ENCODE measurements at regions not wholly inside any gene's neighbourhood (a gene's known extent, or its start where the extent isn't known, plus 50 kb on each side); places are given as distances from the start of the nearest gene placed in this dataset.

- H3K9me2 ChIP-seq (ENCODE audit: insufficient read depth): no peaks in the 10 kb centered on the region
- ChIA-PET CTCF (no interaction called here), POLR2A (ENCODE audit: unreplicated experiment) (no interaction called here)
- peaks cover 8% of the 10 kb centered on the region; the same call in 1 of the 2 replicates for H3K79me2 ChIP-seq (ENCODE audit: low read depth)
- H3F3A ChIP-seq (ENCODE audit: insufficient read depth, low read depth): peaks cover 33% of the 10 kb centered on the region
- peak overlapping the region; percentile 56 for H3K4me2 ChIP-seq
- BruUV-seq (replicated peaks): no TSS peak
- H3K4me3 ChIP-seq: no peak overlapping the region
- no peak overlapping the region for H2AFZ ChIP-seq
- peaks cover 27% of the 10 kb centered on the region for H3K4me1 ChIP-seq (replicated peaks; ENCODE audit: insufficient read depth)
- no peak for TF ChIP-seq EZH2 (IDR thresholded peaks at IDR 0.05; ENCODE audit: low read depth)
- TF ChIP-seq, protein P1, sequence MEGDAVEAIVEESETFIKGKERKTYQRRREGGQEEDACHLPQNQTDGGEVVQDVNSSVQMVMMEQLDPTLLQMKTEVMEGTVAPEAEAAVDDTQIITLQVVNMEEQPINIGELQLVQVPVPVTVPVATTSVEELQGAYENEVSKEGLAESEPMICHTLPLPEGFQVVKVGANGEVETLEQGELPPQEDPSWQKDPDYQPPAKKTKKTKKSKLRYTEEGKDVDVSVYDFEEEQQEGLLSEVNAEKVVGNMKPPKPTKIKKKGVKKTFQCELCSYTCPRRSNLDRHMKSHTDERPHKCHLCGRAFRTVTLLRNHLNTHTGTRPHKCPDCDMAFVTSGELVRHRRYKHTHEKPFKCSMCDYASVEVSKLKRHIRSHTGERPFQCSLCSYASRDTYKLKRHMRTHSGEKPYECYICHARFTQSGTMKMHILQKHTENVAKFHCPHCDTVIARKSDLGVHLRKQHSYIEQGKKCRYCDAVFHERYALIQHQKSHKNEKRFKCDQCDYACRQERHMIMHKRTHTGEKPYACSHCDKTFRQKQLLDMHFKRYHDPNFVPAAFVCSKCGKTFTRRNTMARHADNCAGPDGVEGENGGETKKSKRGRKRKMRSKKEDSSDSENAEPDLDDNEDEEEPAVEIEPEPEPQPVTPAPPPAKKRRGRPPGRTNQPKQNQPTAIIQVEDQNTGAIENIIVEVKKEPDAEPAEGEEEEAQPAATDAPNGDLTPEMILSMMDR (conservative IDR thresholded peaks at IDR 0.05): no peak
- H4K20me1 ChIP-seq (ENCODE audit: insufficient read depth): 0 out of 2 replicates have a peak, but pooled peaks cover 3% of the 10 kb centered on the region
- intact Hi-C loops (cut with micrococcal nuclease; ENCODE audit: unreplicated experiment): loop anchor here (1.0 to 5.0 kb wide), 2 partner anchors 17 to 325 kb away; partner anchors contain the start of gene SIPA1L1
- peak overlapping the region; percentile 40 for H3K27ac ChIP-seq
- no peaks in the 10 kb centered on the region for H3K27me3 ChIP-seq (ENCODE audit: insufficient read depth, low read depth)
- H3K36me3 ChIP-seq (ENCODE audit: low read depth): peaks cover 14% of the 10 kb centered on the region; the same call in 1 of the 2 replicates
- peaks cover 11% of the 10 kb centered on the region for H3K9me3 ChIP-seq (ENCODE audit: insufficient read depth, low read depth)
- DNase-seq: peak; percentile 34 to 91
These were observed 285.0 kb upstream of the RGS6 start for GRCh38 chr14:71647086-71647784.

DNA sequence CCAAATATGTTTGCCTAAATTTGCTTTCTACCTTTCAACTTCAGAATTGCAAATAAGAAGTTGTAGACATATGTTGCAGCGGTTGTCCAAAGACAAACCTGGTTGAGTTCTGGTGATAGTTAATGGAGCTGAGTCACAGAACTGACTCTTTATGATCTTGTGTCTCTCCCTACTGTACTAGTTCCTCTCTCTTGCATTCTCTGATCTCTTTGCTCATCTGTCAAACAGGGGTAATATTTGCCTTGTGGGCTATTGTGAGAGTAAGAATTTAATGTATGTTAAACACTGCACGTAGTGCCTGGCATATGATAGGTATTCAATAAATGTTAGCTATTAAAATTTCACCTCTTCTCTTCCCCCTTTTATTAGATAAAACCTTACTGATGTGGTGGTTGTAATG, 283.5 kb upstream of the RGS6 start:
- no peaks in the 10 kb centered on the region for H3K9me2 ChIP-seq (ENCODE audit: insufficient read depth)
- no peak overlapping the region for H3K4me3 ChIP-seq
- H4K20me1 ChIP-seq (ENCODE audit: insufficient read depth): 0 out of 2 replicates have a peak, but pooled peaks cover 3% of the 10 kb centered on the region
- intact Hi-C loops (cut with micrococcal nuclease; ENCODE audit: unreplicated experiment): loop anchor here (5.0 kb wide), 1 partner anchor 326 kb away; the partner anchor contains the start of gene SIPA1L1
- H3K4me1 ChIP-seq (replicated peaks; ENCODE audit: insufficient read depth): peaks cover 27% of the 10 kb centered on the region
- H3K79me2 ChIP-seq (ENCODE audit: low read depth): peaks cover 8% of the 10 kb centered on the region; the same call in 1 of the 2 replicates
- DNase-seq: no peak
- peaks cover 20% of the 10 kb centered on the region; the same call in 1 of the 2 replicates for H3K36me3 ChIP-seq (ENCODE audit: low read depth)
- H3K9me3 ChIP-seq (ENCODE audit: insufficient read depth, low read depth): peaks cover 11% of the 10 kb centered on the region; the same call in 1 of the 2 replicates
- H3K4me2 ChIP-seq: no peak overlapping the region
- POLR2A ChIA-PET (ENCODE audit: unreplicated experiment): no interaction called here
- no peaks in the 10 kb centered on the region for H3K27me3 ChIP-seq (ENCODE audit: insufficient read depth, low read depth)
- TF ChIP-seq, protein P1 (conservative IDR thresholded peaks at IDR 0.05): no peak
- TF ChIP-seq EZH2 (IDR thresholded peaks at IDR 0.05; ENCODE audit: low read depth): no peak
- no TSS peak for BruUV-seq (replicated peaks)
- no peak overlapping the region for H3K27ac ChIP-seq
- peaks cover 38% of the 10 kb centered on the region for H3F3A ChIP-seq (ENCODE audit: insufficient read depth, low read depth)
- no peak overlapping the region for H2AFZ ChIP-seq
- CTCF ChIA-PET: interaction anchor here (0.7 kb wide), 1 partner anchor 10 kb away, joined by 3 read pairs; no protein-coding TSS in a partner anchor

DNA sequence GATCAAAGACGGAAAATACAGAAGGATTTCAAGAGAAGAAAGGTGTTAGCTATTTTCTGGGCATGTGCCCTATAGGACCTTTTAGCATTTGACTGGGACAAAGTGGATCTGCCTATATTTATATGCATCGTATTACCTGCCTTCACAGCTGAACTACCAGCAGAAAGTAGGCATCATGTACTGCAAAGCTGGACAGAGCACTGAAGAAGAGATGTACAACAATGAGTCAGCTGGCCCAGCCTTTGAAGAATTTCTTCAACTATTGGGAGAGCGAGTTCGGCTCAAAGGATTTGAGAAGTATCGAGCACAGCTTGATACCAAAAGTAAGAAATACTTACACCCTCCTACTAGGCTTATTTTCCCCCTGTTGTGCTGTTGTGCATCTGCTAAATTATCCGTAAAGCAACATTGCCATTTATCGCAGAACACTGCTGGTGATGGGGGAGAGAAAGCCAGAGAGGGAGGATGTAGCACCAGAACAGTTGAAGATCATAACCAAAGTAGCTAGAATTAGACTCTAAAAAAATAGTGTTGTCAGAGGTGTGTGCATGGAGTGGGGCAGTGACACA, 282.0 kb upstream of the RGS6 start:
- H4K20me1 ChIP-seq (ENCODE audit: insufficient read depth): 0 out of 2 replicates have a peak, but pooled peaks cover 3% of the 10 kb centered on the region
- peaks cover 8% of the 10 kb centered on the region; the same call in 1 of the 2 replicates for H3K79me2 ChIP-seq (ENCODE audit: low read depth)
- no peak overlapping the region for H3K27ac ChIP-seq
- H2AFZ ChIP-seq: no peak overlapping the region
- intact Hi-C loops (cut with micrococcal nuclease; ENCODE audit: unreplicated experiment): no loop called here
- TF ChIP-seq EZH2 (IDR thresholded peaks at IDR 0.05; ENCODE audit: low read depth): no peak
- TF ChIP-seq, protein P1 (conservative IDR thresholded peaks at IDR 0.05): no peak
- ChIA-PET POLR2A (ENCODE audit: unreplicated experiment) (no interaction called here), CTCF (no interaction called here)
- H3K4me1 ChIP-seq (replicated peaks; ENCODE audit: insufficient read depth): peaks cover 27% of the 10 kb centered on the region
- H3K9me3 ChIP-seq (ENCODE audit: insufficient read depth, low read depth): peaks cover 6% of the 10 kb centered on the region; the same call in 1 of the 2 replicates
- no peak for DNase-seq
- BruUV-seq (replicated peaks): no TSS peak
- no peak overlapping the region for H3K4me3 ChIP-seq
- peaks cover 20% of the 10 kb centered on the region; the same call in 1 of the 2 replicates for H3K36me3 ChIP-seq (ENCODE audit: low read depth)
- no peaks in the 10 kb centered on the region for H3K27me3 ChIP-seq (ENCODE audit: insufficient read depth, low read depth)
- H3K4me2 ChIP-seq: no peak overlapping the region
- no peaks in the 10 kb centered on the region for H3K9me2 ChIP-seq (ENCODE audit: insufficient read depth)
- peaks cover 37% of the 10 kb centered on the region for H3F3A ChIP-seq (ENCODE audit: insufficient read depth, low read depth)

Measured in PC-9 (cell line).